Suprapubic skin (tissue), 4 donors: ENCODE measurements at regions not wholly inside any gene's neighbourhood (a gene's known extent, or its start where the extent isn't known, plus 50 kb on each side); places are given as distances from the start of the nearest gene placed in this dataset.

Experiments
- CTCF ChIP-seq, 2 donors: fragments of 200-600 bp in 1 of 2; fragments of 450-650 bp in 1 of 2; sonication (generic) in 1 of 2; IDR thresholded peaks; one replicate each; pipeline ENCODE4 v1.5.1; 2016 to 2019; ENCODE audit warnings: antibody characterized with exemption in 2 of 2, mild to moderate bottlenecking in 1 of 2, moderate library complexity in 1 of 2
- POLR2A ChIP-seq, 2 donors: fragments of 450-650 bp; IDR thresholded peaks; one replicate each; pipeline ENCODE4 v1.6.1; 2017; ENCODE audit warnings: antibody characterized with exemption in 2 of 2, mild to moderate bottlenecking in 2 of 2, moderate library complexity in 2 of 2
- POLR2AphosphoS5 ChIP-seq, 3 donors: sonication (generic); formaldehyde crosslinking; IDR thresholded peaks; one replicate each; pipeline ENCODE4 v1.6.1; 2017; ENCODE audit warnings: antibody characterized with exemption in 3 of 3

DNA sequence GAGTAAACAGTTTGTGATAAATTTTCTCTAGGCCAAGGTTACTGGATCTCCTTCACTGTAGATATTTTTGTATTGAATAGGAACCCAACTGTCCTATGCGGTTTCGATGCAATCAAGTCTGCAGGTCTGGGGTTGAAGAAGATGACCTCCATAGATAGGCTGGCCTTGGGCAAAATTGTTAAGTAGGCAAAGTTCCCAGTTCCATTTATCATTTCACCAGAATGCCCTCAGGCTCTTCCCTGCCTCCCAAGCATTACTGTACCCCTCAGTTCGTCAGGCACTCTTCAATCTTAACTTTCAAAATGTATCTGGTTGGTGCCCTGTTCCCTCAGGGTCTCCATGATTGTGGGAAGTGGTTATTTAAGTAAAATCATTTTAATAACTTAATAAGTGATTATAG lies 1802.9 kb upstream of the WWC1 start:
- TF ChIP-seq CTCF (IDR thresholded peaks at IDR 0.05): no peak
- no peak for TF ChIP-seq POLR2A (IDR thresholded peaks at IDR 0.05)
- TF ChIP-seq POLR2AphosphoS5 (IDR thresholded peaks at IDR 0.05): no peak
